ENCODE measurements at regions not wholly inside any gene's neighbourhood (a gene's known extent, or its start where the extent isn't known, plus 50 kb on each side); places are given as distances from the start of the nearest gene placed in this dataset.
"Not testable (repeated sequence)": the region's sequence is repeated elsewhere in the genome, so short reads cannot be mapped to it uniquely, and the experiment has no call there.

DNA sequence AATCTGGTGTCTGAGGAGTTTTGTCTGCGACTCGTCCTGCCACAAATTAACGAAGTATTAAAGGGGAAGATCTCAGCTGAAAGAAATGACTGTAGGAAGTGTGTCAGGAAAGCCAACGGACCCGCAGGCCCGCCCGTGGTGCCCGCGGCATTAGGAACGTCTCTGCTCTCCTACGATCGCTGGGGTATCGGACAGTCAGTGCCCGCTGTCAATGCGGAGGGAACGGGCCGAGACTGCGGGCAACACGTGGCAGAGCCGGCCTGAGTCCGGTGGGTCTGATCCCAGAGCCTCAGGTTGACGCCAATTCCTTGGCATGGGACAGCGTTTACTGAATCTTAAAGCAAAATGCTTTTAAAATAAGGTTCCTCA, 128.7 kb downstream of the KBTBD2 start:
- DNase-seq (ENCODE audit: low spot score) = no peak

GRCh38 chr7:32762206-32762924, 129.2 kb downstream of the KBTBD2 start:
- not testable (repeated sequence) for DNase-seq (ENCODE audit: low spot score)

DNA sequence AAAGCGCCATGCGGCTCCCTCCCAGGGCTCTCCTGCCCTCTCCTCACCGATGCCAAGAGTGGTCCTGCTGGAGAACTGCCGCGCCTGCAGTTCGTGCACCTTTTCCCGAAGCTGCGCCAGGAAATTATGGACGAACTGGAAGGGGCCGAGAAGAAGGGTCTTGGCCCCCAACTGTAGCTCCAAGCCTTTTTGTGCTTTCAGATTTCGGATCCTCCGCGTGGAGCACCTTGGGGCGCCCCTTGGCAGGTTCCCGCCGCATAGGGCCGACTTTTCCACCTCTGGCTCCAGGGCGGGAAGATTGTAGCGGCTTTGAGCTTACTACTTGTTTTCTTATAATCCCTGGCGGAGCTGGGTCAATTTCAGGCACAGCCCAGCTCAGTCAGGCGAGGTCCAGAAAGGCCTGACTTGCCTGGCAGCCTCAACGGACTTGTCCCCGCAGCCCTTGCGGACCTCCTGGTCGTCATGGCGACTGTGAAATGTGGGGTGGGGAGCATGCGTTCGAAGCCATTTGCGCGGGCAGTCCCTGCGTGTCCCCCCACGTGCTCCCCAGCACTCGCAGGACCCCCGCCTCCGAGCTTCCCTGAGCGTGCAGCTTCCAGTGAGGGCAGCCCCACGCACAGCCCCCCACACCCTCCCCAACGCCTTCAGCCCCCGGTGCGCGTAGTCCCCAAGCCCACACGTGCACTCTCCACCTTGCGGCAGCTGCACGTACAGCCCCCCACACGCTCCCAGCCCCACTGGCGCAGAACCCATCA, 129.9 kb downstream of the KBTBD2 start:
- DNase-seq (ENCODE audit: low spot score) = no peak

DNA sequence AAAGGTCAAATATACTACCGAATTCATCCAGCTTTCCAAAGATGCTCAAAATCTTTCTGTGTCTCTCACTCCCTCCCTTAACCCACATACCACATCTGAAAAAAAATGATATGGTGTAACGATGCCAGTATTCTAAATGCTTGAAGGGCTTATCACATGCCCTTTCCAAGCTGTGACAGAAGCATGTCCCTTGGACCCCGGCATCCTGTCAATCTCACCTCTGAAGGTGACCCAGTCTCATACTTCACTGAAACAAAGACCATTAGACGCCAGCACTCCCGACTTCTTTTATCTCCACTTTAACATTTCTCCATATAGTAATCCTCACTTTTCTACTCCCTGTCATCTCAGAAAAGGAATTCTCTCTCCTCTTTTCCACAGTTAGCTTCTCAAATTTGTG, 130.8 kb downstream of the KBTBD2 start:
- not testable (repeated sequence) for DNase-seq (ENCODE audit: low spot score)

DNA sequence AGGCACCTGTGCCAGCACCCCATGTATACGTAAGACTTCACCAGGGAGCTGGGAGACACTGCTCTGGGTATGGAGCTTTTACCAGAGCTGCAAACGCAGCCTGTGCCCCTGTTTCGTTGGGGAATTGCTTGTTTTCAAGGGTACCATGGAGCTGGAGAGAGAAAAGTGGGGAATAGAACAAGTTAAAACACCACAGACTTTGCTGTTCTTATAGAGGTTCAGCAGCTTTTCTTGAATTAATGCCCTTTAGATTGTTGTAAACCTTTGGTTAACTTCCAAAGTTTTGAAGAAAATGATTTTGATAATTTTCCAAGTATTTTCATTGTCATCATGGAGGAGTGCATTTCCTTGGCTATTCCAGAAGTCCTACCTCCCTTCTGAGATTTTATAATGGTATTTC, 131.7 kb downstream of the KBTBD2 start:
- not testable (repeated sequence) for DNase-seq (ENCODE audit: low spot score)

GRCh38 chr7:32753872-32754271, 137.7 kb downstream of the KBTBD2 start:
- DNase-seq (ENCODE audit: low spot score) = not testable (repeated sequence)

DNA sequence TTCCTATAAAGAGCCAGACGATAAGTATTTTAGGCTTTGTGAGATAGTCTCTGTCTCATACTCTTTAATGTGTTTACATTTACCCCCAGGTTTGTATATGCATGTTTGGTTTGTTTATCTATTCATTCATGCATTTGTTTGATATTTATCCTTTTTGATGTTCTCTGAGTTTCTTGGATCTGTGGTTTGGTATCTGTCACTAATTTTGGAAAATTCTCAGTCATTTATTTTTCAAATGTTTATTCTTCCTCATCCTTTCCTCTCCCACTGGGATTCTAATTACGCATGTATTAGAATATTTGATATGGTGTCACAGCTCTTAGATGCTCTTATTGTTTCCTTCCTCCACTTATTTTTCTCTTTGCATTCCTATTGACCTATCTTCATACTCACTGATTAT, 143.2 kb downstream of the KBTBD2 start:
- not testable (repeated sequence) for DNase-seq (ENCODE audit: low spot score)

DNA sequence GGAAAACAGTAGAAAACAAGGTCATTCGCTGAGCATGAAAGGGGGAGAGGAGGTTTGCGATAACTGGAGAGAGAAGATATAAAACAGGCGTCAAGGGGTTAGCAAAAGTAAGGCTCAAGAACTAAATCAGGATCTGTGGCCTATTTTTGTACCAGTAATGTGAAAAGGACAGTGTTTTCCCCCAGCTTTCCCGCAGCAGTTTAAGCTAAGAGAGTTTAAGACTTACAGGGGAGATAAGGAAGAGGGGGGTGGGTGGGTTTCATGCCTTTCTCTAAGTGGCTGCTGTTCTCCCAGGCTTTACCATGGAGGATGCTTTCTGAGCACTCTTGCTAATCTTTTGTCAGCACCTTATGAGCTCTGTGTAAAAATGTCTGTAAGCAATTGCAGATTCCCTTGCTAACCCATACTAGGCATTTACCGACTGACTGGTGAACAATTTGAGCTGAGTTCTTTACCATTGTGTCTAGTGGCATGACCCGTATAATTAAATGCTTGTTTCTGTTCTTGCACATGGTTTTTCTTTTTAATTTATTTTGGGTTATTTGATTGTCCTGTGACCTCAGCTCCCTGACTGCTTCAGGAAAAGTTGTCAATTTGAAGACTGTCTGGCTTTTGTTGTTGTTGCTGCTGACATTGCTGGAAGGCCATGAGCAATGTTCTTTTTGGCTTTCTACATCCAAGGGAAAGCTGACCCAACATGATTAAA, 144.0 kb downstream of the KBTBD2 start:
- DNase-seq (ENCODE audit: low spot score) = not testable (repeated sequence)

GRCh38 chr7:32741853-32742476, 149.6 kb downstream of the KBTBD2 start:
- not testable (repeated sequence) for DNase-seq (ENCODE audit: low spot score)

DNA sequence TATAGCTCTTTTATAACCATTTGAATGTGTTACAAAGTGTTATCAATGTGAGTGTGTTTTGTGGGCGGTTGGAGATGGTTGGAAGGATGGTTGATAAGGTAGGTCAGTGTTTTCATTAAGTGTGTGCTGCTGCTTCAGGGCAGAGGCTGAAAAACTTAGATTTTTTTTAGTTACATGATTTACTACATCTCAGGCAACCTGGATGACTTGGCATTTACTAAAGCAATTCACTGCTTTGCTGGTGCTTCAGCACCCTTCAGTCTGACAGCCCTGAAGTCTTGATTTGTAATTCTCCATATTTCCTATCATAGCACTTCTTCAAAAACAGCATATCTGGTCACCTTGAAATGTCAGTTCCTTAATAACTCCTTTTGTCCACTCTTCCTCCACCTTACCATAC, 151.8 kb downstream of the KBTBD2 start:
- DNase-seq (ENCODE audit: low spot score) = not testable (repeated sequence)

DNA sequence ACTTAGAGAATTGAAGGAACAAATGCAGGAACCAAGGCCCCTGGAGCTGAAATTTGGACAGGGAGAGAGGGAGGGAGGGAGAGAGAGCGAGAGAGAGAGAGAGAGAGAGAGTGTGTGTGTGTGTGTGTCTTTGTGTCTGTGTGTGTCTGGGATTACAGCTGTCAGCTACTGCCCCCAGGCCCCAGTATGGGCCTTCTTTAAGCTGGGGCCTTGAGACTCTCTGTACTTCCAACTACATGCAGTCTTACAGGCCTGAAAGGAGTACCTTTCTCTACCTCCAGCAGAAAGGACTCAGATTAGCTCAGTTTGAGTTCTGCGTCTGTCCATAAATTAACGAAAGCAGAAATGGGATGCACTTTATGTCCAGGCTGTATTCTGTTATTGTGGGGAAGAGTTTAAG, 153.2 kb downstream of the KBTBD2 start:
- DNase-seq (ENCODE audit: low spot score) = not testable (repeated sequence)

DNA sequence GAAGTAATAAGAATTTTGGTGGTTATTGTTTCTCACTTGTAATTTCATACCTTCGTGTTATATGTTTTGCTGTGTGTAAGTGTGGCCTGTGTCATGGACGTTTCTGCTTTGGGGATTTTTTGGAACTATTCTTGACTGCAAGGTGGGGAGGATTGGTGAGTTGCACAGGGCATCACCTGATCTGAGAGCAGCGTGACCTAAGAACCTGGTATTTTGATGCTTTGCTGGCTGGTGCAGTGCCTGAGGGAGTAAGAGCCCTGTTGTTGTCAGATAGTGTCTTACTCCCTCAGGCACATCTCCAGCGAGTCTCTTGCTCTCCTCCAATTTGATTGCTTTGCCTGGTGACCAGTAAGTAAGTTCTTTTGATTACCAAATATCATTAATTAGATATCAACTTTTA, 158.8 kb downstream of the KBTBD2 start:
- DNase-seq (ENCODE audit: low spot score) = not testable (repeated sequence)

GRCh38 chr7:32729335-32729675, 162.3 kb downstream of the KBTBD2 start:
- not testable (repeated sequence) for DNase-seq (ENCODE audit: low spot score)

GRCh38 chr7:32728412-32729334, 162.9 kb downstream of the KBTBD2 start:
- peak; percentile 2 for DNase-seq (ENCODE audit: low spot score)

DNA sequence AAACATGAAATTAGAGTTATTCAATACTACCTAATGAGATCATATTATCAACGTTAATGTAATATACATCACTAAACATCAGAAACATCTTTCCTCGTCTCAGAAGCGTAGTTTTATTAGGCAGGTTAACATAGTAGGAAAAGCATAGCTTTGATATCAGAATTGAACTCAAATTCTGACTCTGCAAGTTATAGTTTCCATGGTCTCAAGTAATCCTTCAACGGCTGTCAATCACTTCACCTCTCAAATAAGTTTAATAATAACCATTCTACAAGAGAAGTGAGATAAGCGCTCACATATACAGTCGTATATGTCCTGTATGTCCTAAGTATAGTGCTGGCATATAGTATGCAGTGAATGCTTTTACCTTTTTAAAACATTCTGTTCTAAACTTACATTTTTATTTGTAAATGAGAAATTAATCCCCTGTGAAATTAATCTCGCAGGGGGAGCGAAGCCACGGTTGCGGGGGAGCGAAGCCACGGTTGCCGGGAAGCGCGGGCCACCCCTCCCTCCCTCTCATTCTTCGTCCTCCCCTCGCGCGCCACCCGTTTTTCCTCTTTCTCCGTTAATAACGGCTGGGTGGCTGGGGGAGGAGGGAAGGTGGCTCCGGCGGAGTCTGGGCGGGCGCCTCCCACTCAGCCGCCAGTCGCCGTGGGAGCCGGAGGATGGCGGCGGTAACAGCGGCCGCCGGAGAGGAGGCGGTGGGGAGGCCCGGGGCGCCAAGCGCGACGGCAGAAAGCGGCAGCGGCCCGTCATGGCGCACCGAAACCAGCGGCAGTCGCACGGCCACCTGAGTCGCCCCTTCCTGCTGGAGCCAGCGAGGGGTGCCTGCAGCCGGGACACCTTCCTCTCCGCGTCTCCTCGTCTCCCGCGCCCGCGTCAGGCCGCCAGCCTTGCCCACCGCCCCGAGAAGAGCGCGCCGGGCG, 163.8 kb downstream of the KBTBD2 start:
- not testable (repeated sequence) for DNase-seq (ENCODE audit: low spot score)

DNA sequence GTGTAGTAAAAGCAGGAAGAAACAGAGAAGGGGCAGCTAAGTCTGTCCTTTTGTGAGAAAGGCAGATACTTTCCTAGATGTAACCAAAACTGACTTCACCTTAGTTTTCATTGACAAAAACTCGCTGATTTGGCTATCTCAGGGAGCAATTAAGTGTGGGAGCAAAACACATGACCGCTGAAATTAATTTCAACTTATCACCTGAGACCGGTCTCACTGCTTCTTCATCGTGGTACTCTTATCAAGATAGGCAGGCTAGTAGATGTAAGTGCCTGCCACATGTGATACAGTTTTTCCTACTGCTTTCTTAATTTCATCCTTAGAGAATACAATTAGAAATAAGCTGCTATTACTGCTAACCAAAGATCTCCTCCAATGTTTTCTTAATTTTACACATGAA, 168.7 kb downstream of the KBTBD2 start:
- not testable (repeated sequence) for DNase-seq (ENCODE audit: low spot score)

DNA sequence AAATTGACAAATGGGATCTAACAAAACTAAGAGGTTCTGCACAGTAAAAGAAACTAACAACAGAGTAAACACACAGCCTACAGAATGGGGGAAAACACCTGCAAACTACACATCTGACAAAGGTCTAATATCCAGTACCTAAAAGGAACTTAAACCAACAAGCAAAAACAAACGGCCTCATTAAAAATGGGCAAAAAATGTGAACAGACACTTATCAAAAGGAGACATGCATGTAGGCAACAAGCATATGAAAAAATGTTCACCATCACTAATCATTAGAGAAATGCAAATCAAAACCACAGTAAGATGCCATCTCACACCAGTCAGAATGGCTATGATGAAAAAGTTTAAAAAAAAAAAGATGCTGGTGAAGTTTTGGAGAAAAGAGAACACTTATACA, 197.4 kb downstream of the KBTBD2 start:
- DNase-seq (ENCODE audit: low spot score) = no peak

DNA sequence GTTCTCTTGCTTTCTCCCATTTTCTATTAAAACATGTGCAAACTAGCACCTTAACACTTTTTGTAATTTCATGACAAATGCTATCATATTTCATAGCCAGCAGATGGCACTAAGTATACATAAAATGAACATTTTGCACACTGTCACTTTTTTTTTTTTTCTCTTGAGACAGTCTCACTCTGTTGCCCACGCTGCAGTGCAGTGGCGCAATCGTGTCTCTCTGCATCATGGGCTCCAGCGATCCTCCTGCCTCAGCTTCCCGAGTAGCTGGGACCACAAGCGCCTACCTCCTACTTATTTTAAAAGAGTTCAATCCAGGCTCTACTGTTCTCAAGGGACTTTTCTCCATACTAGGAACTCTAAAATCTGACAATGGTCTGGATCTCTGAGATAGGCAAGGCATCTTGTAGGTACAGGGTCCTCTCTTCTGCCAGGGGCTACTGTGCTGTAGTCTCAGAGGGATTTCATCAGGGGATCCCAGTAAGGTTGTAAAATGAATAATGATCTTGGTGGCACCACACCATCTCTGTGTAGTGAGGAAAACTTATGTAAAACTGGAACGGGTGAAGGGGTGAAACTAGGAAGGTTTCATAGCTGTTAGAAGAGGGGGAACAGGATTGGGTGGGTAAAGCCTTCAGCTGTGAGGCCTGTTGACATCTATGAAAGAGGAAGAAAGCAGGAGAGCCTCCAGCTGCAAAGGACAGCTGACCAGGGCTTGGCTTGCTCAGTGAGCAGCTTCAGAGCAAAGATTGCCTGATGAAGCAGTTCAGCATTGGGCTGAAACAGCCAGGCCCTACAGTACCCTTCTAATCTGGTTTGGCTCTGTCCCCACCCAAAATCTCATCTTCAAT, 196.9 kb downstream of the AVL9 start:
- DNase-seq (ENCODE audit: low spot score) = not testable (repeated sequence)

DNA sequence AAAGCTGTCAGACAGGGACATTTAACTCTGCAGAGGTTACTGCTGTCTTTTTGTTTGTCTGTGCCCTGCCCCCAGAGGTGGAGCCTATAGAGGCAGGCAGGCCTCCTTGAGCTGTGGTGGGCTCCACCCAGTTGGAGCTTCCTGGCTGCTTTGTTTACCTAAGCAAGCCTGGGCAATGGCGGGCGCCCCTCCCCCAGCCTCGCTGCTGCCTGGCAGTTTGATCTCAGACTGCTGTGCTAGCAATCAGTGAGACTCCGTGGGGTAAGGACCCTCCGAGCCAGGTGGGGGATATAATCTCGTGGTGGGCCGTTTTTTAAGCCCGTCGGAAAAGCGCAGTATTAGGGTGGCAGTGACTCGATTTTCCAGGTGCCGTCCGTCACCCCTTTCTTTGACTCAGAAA, 192.8 kb downstream of the AVL9 start:
- DNase-seq (ENCODE audit: low spot score) = not testable (repeated sequence)

Data from CD4-positive, alpha-beta T cell treated with Interleukin-15 for 4 hours (primary cell).